ENCODE measurements at regions not wholly inside any gene's neighbourhood (a gene's known extent, or its start where the extent isn't known, plus 50 kb on each side); places are given as distances from the start of the nearest gene placed in this dataset.
"Not testable (repeated sequence)": the region's sequence is repeated elsewhere in the genome, so short reads cannot be mapped to it uniquely, and the experiment has no call there.

- no peaks in the 10 kb centered on the region for H4K20me1 ChIP-seq (ENCODE audit: insufficient read depth, low read length)
- no peak overlapping the region for H3K4me2 ChIP-seq (ENCODE audit: low read depth, low read length)
- no peaks in the 10 kb centered on the region for H3K27me3 ChIP-seq (ENCODE audit: control insufficient read depth in 1 of 2, insufficient read depth in 2 of 2, low read length in 2 of 2)
- H3K27ac ChIP-seq (ENCODE audit: extremely low read length, insufficient read depth, low read length), result no peak overlapping the region
- no TSS peak for BruUV-seq (replicated peaks)
- ChIA-PET POLR2A (no interaction called here), CTCF (ENCODE audit: low intra/inter-chr PET ratio, low total read pairs) (no interaction called here)
- FAIRE-seq (no peak), ATAC-seq (no peak), DNase-seq (ENCODE audit: low spot score) (no peak)
- intact Hi-C loops (cut with micrococcal nuclease; ENCODE audit: unreplicated experiment) (no loop called here), in situ Hi-C loops (cut with HindIII; ENCODE audit: extremely low pct_ligation_motif_present, low pct_unique_long_range_greater_than_20kb) (no loop called here)
- no peak overlapping the region for H3K9ac ChIP-seq (ENCODE audit: insufficient read depth, low read depth, low read length)
- no peak for TF ChIP-seq IKZF5 (CRISPR knock-in tag; IDR thresholded peaks at IDR 0.05)
- TF ChIP-seq ZNF431 (CRISPR knock-in tag; IDR thresholded peaks at IDR 0.05; ENCODE audit: borderline replicate concordance, low read depth), result no peak
- peak; percentile 93 for TF ChIP-seq ZNF317 (CRISPR knock-in tag; IDR thresholded peaks at IDR 0.05)
- TF ChIP-seq ZNF33A (CRISPR knock-in tag; IDR thresholded peaks at IDR 0.05; ENCODE audit: borderline replicate concordance), result no peak
- no peak for TF ChIP-seq ZSCAN9 (CRISPR knock-in tag; IDR thresholded peaks at IDR 0.05; ENCODE audit: borderline replicate concordance)
- no peak for TF ChIP-seq PHF5A (CRISPR knock-in tag; IDR thresholded peaks at IDR 0.05; ENCODE audit: low read depth, unreplicated experiment)
- no peak for TF ChIP-seq KDM3A (CRISPR knock-in tag; IDR thresholded peaks at IDR 0.05; ENCODE audit: low read depth)
- no peaks in the 10 kb centered on the region for H3K79me2 ChIP-seq (ENCODE audit: insufficient read depth, low read length)
- no peak overlapping the region for H3K4me3 ChIP-seq (replicated peaks in 1 of 3; ENCODE audit: insufficient read depth in 1 of 3, low read depth in 2 of 3, low read length in 3 of 3)
- no peak overlapping the region for H2AFZ ChIP-seq (ENCODE audit: low read length)
- H3K36me3 ChIP-seq (replicated peaks in 1 of 2; ENCODE audit: control insufficient read depth in 1 of 2, insufficient read depth in 2 of 2, low read length in 2 of 2), result no peaks in the 10 kb centered on the region
- H3K4me1 ChIP-seq (ENCODE audit: insufficient read depth, low read length), result no peaks in the 10 kb centered on the region
- H3K9me3 ChIP-seq (ENCODE audit: low read length), result peaks cover 60% of the 10 kb centered on the region
- WGBS (ENCODE audit: low lambda C conversion rate), result 0% methylated on average over 1 of the region's 1 CpG
These were observed 176.5 kb upstream of the DCC start for GRCh38 chr18:52163478-52163877.

GRCh38 chr18:52168131-52168530, 171.9 kb upstream of the DCC start:
- H3K4me3 ChIP-seq (replicated peaks in 1 of 3; ENCODE audit: insufficient read depth in 1 of 3, low read depth in 2 of 3, low read length in 3 of 3); H3K36me3 ChIP-seq (replicated peaks in 1 of 2; ENCODE audit: control insufficient read depth in 1 of 2, insufficient read depth in 2 of 2, low read length in 2 of 2); DNase-seq (ENCODE audit: low spot score); H2AFZ ChIP-seq (ENCODE audit: low read length); ATAC-seq; BruUV-seq (replicated peaks); POLR2A ChIA-PET; H3K4me2 ChIP-seq (ENCODE audit: low read depth, low read length); H4K20me1 ChIP-seq (ENCODE audit: insufficient read depth, low read length); CTCF ChIA-PET (ENCODE audit: low intra/inter-chr PET ratio, low total read pairs); H3K79me2 ChIP-seq (ENCODE audit: insufficient read depth, low read length); intact Hi-C loops (cut with micrococcal nuclease; ENCODE audit: unreplicated experiment); H3K27me3 ChIP-seq (ENCODE audit: control insufficient read depth in 1 of 2, insufficient read depth in 2 of 2, low read length in 2 of 2); FAIRE-seq; in situ Hi-C loops (cut with HindIII; ENCODE audit: extremely low pct_ligation_motif_present, low pct_unique_long_range_greater_than_20kb); H3K9ac ChIP-seq (ENCODE audit: insufficient read depth, low read depth, low read length); H3K4me1 ChIP-seq (ENCODE audit: insufficient read depth, low read length); H3K27ac ChIP-seq (ENCODE audit: extremely low read length, insufficient read depth, low read length): not testable (repeated sequence)
- 13% methylated on average over 3 of the region's 3 CpGs for WGBS (ENCODE audit: low lambda C conversion rate)
- H3K9me3 ChIP-seq (ENCODE audit: low read length), result peaks cover 48% of the 10 kb centered on the region

Measured in HepG2 (cell line).